ENCODE measurements at regions not wholly inside any gene's neighbourhood (a gene's known extent, or its start where the extent isn't known, plus 50 kb on each side); places are given as distances from the start of the nearest gene placed in this dataset.

DNA sequence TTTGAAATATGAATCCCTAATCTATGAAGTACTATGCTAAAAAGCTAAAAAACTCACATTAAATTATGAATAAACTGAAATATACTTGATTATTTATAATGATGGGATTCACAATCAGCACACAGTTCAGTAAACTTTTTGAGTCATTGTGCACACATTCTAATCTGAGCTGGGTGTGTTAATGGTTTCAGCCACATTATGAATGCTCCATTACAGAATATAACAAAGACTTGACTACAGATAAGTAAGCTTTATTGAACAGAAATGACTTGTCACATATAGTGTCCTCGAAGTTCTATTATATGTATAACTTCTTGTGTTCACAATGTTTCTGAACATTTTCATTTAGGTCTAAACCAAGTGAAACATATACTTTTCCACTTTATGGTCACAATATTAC is 1649.9 kb upstream of the IGFBP7 start:
- 0% methylated on average over 1 of the region's 1 CpG for WGBS (ENCODE audit: insufficient coverage, insufficient replicate concordance, low lambda C conversion rate, missing lambda C conversion rate)
- H3K36me3 ChIP-seq (ENCODE audit: control insufficient read depth in 2 of 2, insufficient read depth in 2 of 2, low read length in 1 of 2): no peaks in the 10 kb centered on the region
- H3K4me2 ChIP-seq (ENCODE audit: control insufficient read depth, insufficient read depth): no peak overlapping the region
- intact Hi-C loops (cut with micrococcal nuclease; ENCODE audit: unreplicated experiment) (no loop called here), in situ Hi-C loops (cut with MboI) (no loop called here)
- ChIA-PET SMC1A (ENCODE audit: uncharacterized antibody, unreplicated experiment) (interaction anchor here (1.1 to 1.2 kb wide), 3 partner anchors 22 to 61 kb away, joined by 3 read pairs; no protein-coding TSS in a partner anchor), POLR2A (no interaction called here), CTCF (no interaction called here), RAD21 (ENCODE audit: unreplicated experiment) (no interaction called here)
- FAIRE-seq (no peak), ATAC-seq (peak; percentile 70), DNase-seq (ENCODE audit: low read depth, low spot score) (no peak)
- H3K4me1 ChIP-seq (ENCODE audit: control insufficient read depth, insufficient read depth, low read length): no peaks in the 10 kb centered on the region
- TF ChIP-seq, protein P1, sequence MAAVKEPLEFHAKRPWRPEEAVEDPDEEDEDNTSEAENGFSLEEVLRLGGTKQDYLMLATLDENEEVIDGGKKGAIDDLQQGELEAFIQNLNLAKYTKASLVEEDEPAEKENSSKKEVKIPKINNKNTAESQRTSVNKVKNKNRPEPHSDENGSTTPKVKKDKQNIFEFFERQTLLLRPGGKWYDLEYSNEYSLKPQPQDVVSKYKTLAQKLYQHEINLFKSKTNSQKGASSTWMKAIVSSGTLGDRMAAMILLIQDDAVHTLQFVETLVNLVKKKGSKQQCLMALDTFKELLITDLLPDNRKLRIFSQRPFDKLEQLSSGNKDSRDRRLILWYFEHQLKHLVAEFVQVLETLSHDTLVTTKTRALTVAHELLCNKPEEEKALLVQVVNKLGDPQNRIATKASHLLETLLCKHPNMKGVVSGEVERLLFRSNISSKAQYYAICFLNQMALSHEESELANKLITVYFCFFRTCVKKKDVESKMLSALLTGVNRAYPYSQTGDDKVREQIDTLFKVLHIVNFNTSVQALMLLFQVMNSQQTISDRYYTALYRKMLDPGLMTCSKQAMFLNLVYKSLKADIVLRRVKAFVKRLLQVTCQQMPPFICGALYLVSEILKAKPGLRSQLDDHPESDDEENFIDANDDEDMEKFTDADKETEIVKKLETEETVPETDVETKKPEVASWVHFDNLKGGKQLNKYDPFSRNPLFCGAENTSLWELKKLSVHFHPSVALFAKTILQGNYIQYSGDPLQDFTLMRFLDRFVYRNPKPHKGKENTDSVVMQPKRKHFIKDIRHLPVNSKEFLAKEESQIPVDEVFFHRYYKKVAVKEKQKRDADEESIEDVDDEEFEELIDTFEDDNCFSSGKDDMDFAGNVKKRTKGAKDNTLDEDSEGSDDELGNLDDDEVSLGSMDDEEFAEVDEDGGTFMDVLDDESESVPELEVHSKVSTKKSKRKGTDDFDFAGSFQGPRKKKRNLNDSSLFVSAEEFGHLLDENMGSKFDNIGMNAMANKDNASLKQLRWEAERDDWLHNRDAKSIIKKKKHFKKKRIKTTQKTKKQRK (IDR thresholded peaks at IDR 0.05; ENCODE audit: low read depth, low read length): no peak
- TF ChIP-seq POLR2AphosphoS2 (IDR thresholded peaks at IDR 0.05; ENCODE audit: low read depth, low read length) (no peak), ZBED1 (IDR thresholded peaks at IDR 0.05; ENCODE audit: borderline replicate concordance) (no peak), STAT1 (conservative IDR thresholded peaks at IDR 0.05) (no peak)
- TF ChIP-seq, protein P2, sequence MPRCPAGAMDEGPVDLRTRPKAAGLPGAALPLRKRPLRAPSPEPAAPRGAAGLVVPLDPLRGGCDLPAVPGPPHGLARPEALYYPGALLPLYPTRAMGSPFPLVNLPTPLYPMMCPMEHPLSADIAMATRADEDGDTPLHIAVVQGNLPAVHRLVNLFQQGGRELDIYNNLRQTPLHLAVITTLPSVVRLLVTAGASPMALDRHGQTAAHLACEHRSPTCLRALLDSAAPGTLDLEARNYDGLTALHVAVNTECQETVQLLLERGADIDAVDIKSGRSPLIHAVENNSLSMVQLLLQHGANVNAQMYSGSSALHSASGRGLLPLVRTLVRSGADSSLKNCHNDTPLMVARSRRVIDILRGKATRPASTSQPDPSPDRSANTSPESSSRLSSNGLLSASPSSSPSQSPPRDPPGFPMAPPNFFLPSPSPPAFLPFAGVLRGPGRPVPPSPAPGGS (IDR thresholded peaks at IDR 0.05; ENCODE audit: borderline replicate concordance, insufficient read depth, low read depth, low read length, poor library complexity, severe bottlenecking): no peak
- TF ChIP-seq, protein P3, sequence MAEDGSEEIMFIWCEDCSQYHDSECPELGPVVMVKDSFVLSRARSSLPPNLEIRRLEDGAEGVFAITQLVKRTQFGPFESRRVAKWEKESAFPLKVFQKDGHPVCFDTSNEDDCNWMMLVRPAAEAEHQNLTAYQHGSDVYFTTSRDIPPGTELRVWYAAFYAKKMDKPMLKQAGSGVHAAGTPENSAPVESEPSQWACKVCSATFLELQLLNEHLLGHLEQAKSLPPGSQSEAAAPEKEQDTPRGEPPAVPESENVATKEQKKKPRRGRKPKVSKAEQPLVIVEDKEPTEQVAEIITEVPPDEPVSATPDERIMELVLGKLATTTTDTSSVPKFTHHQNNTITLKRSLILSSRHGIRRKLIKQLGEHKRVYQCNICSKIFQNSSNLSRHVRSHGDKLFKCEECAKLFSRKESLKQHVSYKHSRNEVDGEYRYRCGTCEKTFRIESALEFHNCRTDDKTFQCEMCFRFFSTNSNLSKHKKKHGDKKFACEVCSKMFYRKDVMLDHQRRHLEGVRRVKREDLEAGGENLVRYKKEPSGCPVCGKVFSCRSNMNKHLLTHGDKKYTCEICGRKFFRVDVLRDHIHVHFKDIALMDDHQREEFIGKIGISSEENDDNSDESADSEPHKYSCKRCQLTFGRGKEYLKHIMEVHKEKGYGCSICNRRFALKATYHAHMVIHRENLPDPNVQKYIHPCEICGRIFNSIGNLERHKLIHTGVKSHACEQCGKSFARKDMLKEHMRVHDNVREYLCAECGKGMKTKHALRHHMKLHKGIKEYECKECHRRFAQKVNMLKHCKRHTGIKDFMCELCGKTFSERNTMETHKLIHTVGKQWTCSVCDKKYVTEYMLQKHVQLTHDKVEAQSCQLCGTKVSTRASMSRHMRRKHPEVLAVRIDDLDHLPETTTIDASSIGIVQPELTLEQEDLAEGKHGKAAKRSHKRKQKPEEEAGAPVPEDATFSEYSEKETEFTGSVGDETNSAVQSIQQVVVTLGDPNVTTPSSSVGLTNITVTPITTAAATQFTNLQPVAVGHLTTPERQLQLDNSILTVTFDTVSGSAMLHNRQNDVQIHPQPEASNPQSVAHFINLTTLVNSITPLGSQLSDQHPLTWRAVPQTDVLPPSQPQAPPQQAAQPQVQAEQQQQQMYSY (CRISPR knock-in tag; IDR thresholded peaks at IDR 0.05): no peak
- no peaks in the 10 kb centered on the region for H3K9me3 ChIP-seq (replicated peaks; ENCODE audit: control insufficient read depth, insufficient read depth, low read length)
- H3K4me3 ChIP-seq: no peak overlapping the region
- H3K79me2 ChIP-seq (ENCODE audit: control insufficient read depth, insufficient read depth, low read length): no peaks in the 10 kb centered on the region
- no peak overlapping the region for H3K9ac ChIP-seq (ENCODE audit: control insufficient read depth, insufficient read depth, low read length)
- no peak overlapping the region for H2AFZ ChIP-seq (ENCODE audit: control insufficient read depth, low read depth, low read length)
- H4K20me1 ChIP-seq (ENCODE audit: control insufficient read depth, insufficient read depth): no peaks in the 10 kb centered on the region
- H3K27me3 ChIP-seq (replicated peaks in 1 of 2; ENCODE audit: control insufficient read depth in 2 of 2, insufficient read depth in 2 of 2, low read length in 1 of 2): no peaks in the 10 kb centered on the region
- H3K27ac ChIP-seq (ENCODE audit: control insufficient read depth, insufficient read depth): no peak overlapping the region
- no TSS peak for BruUV-seq (replicated peaks)

Data from GM12878 (cell line).